Hematopoietic multipotent progenitor cell treated with erythropoietin and hydrocortisone succinate and interleukin-3 and kit ligand, for 15 days (in vitro differentiated cells): ENCODE measurements at regions not wholly inside any gene's neighbourhood (a gene's known extent, or its start where the extent isn't known, plus 50 kb on each side); places are given as distances from the start of the nearest gene placed in this dataset.
"Not testable (repeated sequence)": the region's sequence is repeated elsewhere in the genome, so short reads cannot be mapped to it uniquely, and the experiment has no call there.

Experiments
- DNase-seq: peaks from one replicate; pipeline ENCODE4 v3.0.0-alpha.2; 2015; ENCODE audit warnings: low spot score

DNA sequence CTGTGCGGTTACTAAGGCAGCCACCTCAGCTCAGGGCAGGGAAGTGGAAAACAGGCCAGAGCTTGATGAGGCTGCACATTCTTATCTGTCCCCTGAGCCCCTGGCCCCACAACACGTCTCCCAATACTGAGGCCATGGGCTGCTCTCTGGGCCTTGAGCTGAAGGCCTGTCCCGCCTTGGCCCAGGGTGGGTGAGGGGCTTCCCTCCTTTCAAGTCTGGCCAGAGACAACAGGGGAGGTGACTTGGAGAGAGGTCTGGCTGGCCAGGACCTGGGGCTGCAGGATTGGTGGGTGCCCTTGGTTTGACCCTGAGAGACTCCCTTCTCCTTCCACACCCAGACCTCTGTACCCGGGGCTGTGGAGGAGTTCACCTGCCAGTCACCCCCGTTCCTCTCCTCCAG lies 563.8 kb downstream of the PTPRU start:
- no peak for DNase-seq

DNA sequence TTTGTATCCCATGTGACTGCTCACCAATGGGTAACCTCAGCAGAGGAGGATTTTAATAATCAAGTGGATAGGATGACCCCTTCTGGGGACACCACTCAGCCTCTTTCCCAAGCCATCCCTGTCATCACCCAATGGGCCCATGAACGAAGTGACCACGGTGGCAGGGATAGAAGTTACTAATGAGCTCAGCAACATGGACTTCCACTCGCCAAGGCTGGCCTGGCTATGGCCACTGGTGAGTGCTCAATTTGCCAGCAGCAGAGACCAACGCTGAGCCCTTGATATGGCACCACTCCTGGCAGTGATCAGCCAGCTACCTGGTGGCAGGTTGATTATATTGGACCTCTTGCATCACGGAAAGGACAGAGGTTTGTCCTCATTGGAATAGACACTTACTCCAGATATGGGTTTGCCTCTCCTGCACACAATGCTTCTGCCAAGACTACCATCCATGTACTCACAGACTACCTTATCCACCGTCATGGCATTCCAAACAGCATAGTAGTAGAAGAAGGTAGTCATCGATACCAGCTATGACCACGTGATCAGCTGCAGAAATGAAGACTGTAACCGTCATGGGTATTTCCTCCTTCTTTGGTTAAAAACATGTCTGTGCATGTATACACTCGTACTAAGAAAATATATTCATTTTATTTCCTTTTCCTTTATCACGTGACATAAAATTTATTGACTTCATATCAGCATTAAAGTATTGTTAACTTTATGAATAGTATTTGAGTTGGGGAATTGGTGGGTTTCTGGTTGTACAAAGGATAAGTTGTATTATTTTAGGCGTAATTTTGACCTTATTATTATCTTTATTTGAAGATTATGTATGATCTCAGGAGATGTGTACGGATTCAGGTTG lies 562.6 kb downstream of the PTPRU start:
- DNase-seq: no peak

DNA sequence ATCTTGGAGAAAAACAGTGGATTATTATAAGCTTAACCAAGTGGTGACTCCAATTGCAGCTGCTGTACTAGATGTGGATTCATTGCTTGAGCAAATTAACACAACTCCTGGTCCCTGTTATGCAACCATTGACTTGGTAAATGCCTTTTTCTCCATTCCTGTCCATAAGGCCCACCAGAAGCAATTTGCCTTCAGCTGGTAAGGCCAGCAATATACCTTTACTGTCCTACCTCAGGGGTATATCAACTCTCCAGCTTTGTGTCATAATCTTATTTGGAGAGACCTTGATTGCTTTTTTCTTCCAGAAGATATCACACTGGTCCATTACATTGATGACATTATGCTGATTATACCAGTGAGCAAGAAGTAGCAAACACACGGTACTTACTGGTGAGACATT lies 560.8 kb downstream of the PTPRU start:
- DNase-seq: not testable (repeated sequence)

DNA sequence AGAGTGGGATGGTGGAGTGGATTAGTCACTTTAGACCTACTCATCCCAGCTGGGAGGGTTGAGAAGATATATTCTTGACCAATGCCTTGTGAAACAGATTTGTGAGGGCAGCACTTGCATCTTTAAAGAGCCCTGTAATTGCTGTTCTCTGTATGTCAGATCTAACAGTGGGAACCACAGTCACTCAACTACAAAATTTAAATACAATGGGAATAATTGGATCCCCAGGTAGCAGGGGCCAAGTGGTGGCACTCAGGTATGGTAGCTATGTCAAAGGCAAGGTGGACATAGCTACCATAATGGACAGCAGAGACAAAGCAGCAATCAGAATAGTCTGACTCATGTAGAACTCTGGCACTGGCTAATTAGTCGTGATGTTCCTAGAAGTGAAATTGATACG lies 559.6 kb downstream of the PTPRU start:
- DNase-seq: not testable (repeated sequence)

DNA sequence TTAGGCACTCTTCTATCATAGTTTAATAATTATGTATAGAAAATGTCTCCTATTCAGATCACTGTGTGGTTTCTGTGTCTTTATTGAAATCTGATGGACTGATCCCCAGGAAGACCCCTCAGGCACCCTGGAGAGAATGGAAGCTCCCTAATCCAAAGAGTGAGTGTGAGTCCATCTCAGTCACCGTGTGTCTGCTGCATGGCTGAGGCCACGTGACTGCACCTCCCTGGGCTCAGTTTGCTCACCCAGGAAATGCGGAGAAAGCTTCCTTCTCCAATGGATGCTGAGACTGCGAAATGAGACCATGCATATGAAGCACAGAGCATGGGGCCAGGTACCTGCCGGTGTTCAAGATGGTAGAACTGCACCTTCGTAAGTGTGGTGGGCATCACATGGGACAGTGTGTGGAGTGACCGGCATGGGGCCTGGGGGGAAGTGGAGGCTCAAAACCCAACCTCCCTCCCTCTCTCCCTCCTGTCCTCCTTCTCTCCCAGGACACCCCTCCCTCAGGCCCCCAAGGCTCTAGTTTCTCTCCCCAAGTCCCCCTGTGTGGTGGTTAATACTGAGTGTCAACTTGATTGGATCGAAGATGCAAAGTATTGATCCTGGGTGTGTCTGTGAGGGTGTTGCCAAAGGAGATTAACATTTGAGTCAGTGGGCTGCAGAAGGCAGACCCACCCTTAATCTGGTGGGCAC lies 557.5 kb downstream of the PTPRU start:
- no peak for DNase-seq

DNA sequence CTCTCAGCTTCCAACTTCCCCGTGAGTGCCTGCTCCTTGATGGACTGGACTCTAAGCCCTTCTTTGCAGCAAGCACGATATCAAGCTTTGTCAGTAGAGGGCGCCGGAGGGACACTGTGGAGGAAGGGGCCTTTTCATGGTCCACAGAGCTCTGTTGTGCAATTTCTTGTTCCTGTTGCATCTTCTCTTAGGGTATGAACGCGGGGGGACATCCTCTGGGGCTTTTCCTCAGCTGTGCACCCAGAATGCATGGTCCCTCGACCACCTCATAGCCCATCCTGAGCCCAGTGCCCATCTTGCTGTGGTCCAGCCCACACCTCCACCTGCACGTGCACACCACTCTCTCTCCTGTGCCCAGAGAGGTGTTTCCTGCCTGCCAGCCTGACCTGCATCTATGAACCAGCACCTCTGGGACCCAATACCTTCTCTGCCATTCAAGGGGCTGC lies 556.8 kb downstream of the PTPRU start:
- peak; percentile 47 for DNase-seq

DNA sequence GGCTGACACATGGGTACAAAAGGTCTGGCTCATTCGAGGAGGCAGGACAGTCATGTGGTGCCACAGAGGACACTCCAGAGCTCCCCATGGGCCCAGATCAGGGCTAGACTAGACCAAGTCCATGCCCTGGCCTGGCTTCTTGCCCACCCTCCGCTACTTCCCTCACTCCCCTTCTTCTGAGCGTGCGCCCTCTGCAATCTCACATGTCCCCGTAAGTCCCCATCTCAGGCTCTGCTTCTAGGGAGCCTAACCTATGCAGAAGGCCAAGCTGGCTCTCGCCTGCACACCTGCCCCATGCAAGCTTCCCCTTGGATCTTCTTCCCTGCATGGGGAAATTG lies 553.6 kb downstream of the PTPRU start:
- no peak for DNase-seq

DNA sequence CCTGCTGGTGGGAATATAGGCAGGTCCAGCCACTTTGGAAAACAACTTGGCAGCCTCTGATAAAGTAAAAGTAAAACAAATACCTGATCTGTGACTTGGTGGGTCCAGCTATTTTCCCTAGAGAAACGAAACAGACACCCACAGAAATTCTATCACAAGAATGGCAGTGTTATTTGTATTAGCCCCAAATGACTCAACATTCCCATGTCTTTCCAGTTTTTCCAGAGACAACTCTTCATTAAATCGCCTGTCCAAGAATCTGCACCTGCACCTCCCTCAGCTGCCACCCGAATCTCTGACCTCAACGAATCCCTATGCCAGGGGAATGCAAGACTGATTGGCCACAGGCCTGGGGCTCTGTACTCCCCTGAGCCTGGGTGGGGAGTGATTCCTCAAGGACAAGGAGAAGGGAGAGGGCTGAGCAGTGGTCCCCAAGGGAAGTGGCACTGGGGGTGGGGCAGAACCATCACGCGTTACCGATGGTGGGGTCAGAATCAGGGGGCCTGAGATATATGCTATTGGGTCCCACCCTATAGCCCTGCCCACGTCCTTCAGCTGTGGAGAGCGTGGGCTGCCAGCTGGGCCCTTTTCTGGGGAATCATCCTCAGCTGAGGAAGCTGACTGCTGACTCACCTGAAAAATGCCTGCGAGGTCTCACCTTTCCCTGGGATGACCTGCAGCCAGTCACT lies 553.0 kb downstream of the PTPRU start:
- DNase-seq: no peak

DNA sequence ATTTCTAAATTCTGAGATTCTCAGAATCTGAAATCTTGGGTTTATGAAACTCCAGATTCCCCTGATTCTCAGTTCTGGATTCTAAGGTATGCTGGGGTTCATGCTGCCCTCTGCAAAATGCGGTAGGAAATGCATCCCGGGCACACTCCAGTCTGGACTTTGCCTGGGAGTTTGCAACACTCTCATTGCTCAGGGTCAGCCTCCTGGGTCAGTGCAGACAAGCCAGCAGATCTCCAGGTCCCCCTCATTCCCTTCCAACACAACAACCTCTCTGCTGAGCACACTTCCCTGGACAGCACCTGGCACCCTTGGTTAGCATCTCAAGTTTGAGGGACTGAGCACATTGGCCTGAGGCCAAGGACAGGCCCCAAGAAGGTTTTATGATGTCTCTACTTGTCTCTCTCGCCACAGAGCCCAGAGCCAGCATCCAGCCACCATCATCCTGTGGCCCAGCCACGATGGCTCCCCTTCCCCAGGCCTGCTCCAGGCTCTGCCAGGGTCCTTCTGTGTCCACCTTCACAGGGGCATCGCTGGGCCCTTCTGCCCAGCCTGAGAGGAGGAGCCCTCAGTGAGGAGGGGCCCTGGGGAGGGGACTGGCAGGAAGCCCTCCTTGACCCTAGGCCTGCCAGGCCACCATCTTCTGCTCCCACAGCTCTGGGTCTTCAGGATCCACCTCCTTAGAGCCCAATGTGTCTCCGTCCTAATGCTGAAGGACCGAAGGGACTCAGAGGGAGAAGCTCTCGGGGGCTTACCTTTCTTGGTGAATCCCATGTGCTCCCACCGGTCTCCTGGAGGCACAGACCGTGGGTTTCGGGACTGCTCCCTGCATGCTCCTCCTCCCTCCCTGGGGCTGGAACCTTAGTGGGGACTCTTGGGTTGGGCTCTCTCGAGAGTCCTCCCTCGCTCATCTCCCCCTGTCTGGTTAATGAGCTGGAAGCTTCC lies 550.7 kb downstream of the PTPRU start:
- no peak for DNase-seq

DNA sequence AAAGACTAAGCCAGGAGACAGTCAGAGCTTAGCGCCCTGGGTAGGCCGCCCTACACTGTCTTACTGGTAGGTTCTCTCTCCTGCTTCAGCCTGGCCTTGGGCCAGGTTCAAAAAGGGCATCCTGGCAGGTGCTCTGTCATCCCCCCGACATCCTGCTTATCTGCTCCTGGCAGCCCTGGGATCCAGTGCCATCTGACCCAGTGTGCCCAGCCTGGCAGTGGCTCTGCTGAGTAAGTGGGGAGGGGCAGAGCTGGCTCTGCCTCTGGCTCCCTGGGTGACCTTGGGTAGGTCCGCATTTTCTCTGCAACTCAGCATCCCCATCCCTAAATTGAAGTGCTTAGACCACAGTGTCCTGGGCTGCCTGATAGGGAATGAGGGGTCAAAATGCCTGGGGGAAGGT lies 549.9 kb downstream of the PTPRU start:
- DNase-seq: no peak

DNA sequence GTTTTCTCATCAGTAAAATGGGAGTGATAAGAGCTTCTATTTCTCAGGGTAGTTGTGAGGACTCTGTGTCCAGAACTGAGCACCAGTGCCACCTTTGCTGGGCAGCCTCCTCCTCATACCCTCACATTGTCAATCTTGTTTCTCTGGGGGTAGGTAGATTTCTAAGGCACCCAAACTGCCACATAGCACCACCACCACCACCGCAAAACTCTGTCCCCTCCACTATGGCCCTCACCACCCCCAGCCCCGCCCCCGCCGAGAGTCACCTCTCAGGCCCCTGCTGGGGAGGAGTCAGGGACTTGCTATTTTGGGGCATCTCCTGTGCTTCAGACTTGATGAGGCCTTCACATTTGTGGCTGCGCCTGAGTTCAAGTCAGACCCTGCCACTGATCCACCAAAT lies 549.2 kb downstream of the PTPRU start:
- DNase-seq: no peak

DNA sequence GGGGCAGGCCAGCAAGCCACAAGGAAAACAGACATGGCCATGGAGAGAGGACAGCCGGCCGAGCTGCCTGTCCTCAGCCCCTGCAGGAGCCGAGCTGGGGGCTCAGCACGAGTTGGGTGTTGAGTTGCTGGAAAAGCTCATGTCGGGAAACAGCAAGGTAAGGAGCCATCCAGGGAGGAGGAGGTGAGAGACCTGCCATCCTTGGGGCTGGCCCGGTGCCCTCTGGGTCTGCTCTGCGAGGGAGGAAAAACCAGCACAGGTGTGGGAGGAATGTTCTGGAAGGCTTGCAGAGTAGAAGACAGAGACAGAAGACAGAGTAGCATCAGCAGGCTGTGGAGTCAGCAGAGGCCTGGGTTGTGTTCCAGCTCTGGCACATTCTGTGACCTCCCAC lies 548.8 kb downstream of the PTPRU start:
- no peak for DNase-seq

DNA sequence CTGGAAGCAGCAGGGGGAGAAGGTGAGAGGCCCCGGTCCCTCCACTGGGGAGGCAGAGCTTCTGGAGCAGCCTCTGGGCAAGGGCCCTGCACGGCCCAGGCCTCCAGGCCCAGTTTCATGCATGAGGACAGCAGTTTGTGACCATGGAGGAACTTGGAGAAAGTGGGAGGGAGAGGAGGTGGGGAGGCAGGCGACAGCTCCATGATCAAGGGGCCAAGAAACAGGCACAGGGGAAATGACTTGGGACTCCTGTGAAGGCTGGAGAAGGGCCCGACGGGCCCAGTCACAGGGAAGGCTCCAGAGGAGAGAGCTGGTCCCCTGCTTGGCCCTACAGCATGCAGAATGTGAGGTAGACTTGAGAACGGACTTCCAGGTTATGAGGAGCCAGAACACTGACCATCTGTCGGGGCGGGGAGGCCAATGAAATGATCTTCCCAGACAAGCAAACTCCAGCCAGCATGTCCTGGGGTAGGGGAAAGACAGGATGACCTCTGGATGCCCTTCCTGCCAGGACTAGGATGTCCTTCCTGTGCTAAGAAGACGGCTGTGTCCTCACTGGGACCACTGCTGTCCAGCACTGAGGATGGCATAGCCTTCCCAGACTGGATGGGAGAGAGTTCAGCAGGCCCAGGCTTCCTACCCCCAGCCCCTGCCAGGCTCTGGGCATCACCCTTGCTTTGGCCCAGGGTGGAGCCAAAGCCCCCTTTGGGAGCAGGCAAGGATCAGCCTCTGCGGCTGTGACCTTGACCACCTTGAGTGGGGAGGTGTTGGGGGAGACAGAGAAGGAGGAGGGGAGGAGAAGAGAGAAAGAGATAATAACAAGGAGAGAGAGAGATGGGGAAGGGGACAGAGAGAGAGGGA lies 548.2 kb downstream of the PTPRU start:
- DNase-seq: no peak

DNA sequence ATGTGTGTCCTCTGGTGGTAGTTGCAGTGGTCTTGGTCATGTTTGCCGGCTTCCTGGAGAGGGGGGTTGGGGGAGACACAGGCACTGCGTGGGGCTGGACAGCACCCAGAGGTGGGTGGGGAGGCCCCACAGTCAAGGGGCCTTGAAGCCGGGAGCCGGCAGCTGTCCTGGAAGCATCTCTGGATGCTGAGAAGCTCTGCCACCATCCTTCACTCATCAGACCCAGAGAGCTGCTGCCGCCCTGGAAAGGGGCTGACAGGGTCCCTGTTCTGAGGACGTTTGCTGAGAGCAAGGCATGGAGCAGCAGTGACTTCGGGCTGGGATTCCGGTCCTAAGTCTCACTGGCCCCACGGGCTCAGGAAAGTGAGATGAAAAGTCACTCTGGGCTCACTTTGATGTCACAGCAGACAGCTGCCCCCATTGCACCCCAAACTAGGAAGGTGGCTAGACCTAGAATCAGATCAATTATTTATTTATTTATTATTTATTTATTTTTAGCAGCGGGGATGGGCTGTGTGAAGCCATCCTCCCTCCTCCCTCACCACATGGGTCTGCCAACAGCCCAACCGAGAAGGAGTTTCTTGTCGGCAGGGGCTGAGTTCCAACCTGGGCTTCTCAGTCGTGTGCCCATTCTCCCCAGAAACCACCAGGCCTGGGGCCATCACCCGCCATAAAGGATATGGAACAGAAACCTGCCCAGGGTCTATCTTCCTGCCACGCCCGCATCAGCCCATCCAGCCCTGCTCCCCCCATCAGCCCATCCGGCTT lies 547.4 kb downstream of the PTPRU start:
- no peak for DNase-seq

DNA sequence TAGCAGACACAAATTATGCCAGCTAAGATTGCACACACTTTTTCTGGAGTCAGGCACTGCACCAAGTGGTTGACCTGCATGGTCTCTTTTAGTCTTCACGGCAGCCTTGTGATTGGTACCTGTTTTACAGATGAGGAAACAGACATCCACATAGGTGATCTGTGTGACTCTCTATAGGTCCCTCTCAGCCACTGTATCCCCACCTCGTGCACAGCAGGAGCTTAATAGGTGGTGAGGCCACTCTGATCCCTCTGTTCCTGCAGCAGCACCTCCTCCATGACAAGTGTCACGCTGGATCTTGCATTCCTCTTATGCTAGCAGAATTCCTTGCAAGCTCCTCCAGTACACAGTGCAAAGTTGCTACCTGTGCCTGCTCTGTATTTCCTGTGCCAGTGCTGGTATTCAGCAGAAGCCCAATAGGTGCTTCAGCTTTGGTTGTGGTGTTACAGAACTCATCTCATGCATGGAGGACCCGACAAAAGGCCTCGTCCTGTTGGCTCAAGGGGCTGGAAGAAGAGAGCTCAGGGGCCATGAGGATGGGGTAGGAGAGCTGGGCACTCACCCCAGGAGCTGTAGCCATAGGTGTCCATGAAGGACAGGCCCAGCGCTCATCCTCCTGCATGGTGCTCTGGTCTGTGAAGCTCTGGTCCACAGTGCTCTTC lies 546.7 kb downstream of the PTPRU start:
- DNase-seq: no peak

DNA sequence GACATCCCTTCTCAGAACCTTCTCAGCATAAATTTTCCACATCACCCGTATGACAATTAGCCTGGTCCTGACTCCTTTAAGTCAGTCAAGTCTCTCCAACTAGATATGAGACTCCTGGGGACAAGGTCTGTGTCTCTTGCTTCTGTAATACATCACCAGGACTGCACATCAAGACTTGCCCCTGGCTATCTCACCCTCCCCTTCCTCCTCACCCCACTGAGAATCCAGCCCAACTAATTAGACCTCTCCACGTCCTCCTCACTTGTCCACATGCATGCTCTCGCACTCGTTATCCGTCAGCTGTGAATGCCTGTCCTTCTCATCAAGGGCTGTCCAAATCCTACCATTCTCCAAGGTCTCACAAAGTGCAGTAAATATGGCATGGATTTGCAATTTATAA lies 542.8 kb downstream of the PTPRU start:
- DNase-seq: no peak

DNA sequence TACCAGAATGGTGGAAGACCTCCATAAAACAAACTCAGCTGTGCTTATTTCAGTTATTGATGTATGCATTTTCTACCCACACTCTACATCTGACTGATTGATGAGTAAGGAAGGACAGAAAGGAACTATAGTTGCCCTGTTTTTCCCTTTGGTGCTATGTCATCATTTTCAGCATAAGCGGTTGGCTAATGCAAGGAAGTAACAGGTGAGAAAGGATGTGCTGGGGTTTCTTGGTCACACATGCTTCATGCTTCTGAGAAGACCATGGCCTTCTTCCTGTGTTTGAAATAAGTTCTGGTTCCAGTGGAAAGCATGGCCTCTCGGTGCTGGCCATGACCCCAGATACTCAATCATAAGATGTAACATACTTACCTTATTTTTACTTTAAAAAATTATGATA lies 541.2 kb downstream of the PTPRU start:
- no peak for DNase-seq

DNA sequence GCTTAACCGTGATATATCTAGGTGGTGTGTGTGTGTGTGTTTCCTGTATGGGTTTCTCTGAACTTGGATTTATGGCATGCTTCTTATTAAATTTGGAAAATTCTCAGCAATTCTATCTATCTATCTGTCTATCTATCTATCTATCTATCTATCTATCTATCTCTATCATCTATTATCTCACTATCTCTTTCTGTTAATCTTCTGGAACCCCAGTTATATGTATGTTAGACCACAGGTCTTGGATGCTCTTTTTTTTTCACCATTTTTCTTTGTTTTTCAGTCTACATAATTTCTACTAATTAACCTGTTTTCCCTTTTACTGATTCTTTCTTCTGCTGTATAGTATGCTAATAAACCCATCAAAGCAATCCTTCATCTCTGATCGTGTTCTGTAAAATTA lies 538.0 kb downstream of the PTPRU start:
- DNase-seq: no peak

DNA sequence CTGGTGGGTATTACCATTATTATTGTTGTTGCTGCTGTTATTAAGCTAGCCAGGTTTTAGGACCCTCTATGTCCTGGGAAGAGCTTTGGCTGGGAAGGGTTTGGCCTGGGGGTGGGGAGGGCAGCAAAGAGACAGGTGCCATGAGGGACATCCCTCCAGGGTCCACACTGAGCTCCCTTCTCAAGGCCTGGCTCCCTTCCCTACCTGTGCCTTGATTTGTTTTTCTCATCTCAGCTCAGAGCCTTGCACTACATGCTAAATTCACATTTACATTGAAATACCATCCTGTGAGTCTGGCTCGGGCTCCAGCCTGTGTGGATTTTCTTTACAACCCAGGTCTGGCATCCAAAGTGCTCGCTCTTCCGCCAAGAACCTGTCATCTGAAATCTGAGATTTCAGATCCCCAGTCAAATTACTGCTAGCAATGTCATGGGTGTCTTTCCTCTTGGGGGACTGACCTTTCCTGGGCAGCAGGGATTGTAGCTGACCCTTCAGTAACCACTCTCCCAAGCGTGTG lies 536.3 kb downstream of the PTPRU start:
- no peak for DNase-seq
